ENCODE measurements at regions not wholly inside any gene's neighbourhood (a gene's known extent, or its start where the extent isn't known, plus 50 kb on each side); places are given as distances from the start of the nearest gene placed in this dataset.
"Not testable (repeated sequence)": the region's sequence is repeated elsewhere in the genome, so short reads cannot be mapped to it uniquely, and the experiment has no call there.

GRCh38 chr6:14874975-14875480 lies 370.8 kb upstream of the JARID2 start:
- no peak for DNase-seq

GRCh38 chr6:14875481-14876063 lies 370.3 kb upstream of the JARID2 start:
- no peak for DNase-seq

- DNase-seq = no peak
These were observed 368.9 kb upstream of the JARID2 start for GRCh38 chr6:14876778-14877613.

GRCh38 chr6:14877758-14878157 lies 368.1 kb upstream of the JARID2 start:
- DNase-seq = no peak

GRCh38 chr6:14880052-14880451 lies 365.8 kb upstream of the JARID2 start:
- DNase-seq = no peak

GRCh38 chr6:14880677-14881076 lies 365.2 kb upstream of the JARID2 start:
- DNase-seq = no peak

- no peak for DNase-seq
These were observed 364.5 kb upstream of the JARID2 start for GRCh38 chr6:14881398-14881797.

- DNase-seq = no peak
These were observed 363.4 kb upstream of the JARID2 start for GRCh38 chr6:14882394-14883026.

GRCh38 chr6:14883921-14884320 lies 361.9 kb upstream of the JARID2 start:
- DNase-seq = no peak

GRCh38 chr6:14885498-14885897 lies 360.4 kb upstream of the JARID2 start:
- no peak for DNase-seq

GRCh38 chr6:14887181-14887580 lies 358.7 kb upstream of the JARID2 start:
- DNase-seq = no peak

GRCh38 chr6:14887986-14888574 lies 357.8 kb upstream of the JARID2 start:
- no peak for DNase-seq

GRCh38 chr6:14888575-14889000 lies 357.3 kb upstream of the JARID2 start:
- no peak for DNase-seq

GRCh38 chr6:14889188-14889587 lies 356.7 kb upstream of the JARID2 start:
- no peak for DNase-seq

- DNase-seq = no peak
These were observed 356.0 kb upstream of the JARID2 start for GRCh38 chr6:14889611-14890593.

GRCh38 chr6:14891820-14892375 lies 354.0 kb upstream of the JARID2 start:
- DNase-seq = not testable (repeated sequence)

GRCh38 chr6:14894105-14894504 lies 351.8 kb upstream of the JARID2 start:
- no peak for DNase-seq

GRCh38 chr6:14896475-14896874 lies 349.4 kb upstream of the JARID2 start:
- no peak for DNase-seq

GRCh38 chr6:14897831-14898230 lies 348.0 kb upstream of the JARID2 start:
- no peak for DNase-seq

- DNase-seq = not testable (repeated sequence)
These were observed 346.4 kb upstream of the JARID2 start for GRCh38 chr6:14899441-14899840.

- no peak for DNase-seq
These were observed 344.9 kb upstream of the JARID2 start for GRCh38 chr6:14900919-14901318.

Data from NCI-H526 (cell line).